Uterus (tissue), 2 donors: ENCODE measurements at regions not wholly inside any gene's neighbourhood (a gene's known extent, or its start where the extent isn't known, plus 50 kb on each side); places are given as distances from the start of the nearest gene placed in this dataset.

Source experiments
- POLR2A ChIP-seq, 2 donors: fragments of 450-650 bp; IDR thresholded peaks; one replicate each; pipeline ENCODE4 v1.6.1; 2016; ENCODE audit warnings: antibody characterized with exemption in 2 of 2, mild to moderate bottlenecking in 1 of 2, moderate library complexity in 1 of 2
- TF ChIP-seq, protein P1 (sequence below), 4 experiments: fragments of 200-600 bp in 2 of 4; fragments of 450-650 bp in 2 of 4; sonication (generic) in 2 of 4; IDR thresholded peaks; one replicate each; pipeline ENCODE4 v1.5.1; 2016 to 2019; ENCODE audit warnings: antibody characterized with exemption in 4 of 4, mild to moderate bottlenecking in 2 of 4, moderate library complexity in 1 of 4

DNA sequence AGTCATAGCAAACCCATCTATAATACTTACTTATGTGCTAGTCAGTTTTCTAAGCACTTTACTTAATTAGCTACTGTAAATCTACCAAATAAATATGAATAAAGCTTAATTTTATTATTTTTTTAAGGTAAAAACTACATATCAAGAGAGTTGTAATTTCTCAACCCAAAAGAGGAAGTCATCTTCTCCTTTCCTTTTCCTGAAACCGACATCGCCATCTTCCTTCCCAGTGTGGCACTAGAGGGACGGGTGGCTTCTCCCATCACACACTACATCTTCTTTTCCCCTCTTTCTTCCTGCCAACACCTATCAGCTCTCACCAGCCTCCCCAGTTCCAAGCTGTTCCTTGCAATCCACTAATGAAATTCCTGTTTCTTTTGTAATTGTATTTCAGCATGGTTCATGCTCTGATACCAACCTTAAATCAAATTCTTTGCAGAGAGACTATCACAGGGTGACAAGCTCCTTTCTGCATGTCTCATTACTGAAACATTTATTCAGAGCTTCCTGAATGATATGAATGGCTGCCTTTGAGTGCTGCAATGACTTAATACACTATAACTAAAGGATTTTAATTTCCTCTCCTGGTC, 251.6 kb upstream of the FAM78B start:
- TF ChIP-seq, protein P1, sequence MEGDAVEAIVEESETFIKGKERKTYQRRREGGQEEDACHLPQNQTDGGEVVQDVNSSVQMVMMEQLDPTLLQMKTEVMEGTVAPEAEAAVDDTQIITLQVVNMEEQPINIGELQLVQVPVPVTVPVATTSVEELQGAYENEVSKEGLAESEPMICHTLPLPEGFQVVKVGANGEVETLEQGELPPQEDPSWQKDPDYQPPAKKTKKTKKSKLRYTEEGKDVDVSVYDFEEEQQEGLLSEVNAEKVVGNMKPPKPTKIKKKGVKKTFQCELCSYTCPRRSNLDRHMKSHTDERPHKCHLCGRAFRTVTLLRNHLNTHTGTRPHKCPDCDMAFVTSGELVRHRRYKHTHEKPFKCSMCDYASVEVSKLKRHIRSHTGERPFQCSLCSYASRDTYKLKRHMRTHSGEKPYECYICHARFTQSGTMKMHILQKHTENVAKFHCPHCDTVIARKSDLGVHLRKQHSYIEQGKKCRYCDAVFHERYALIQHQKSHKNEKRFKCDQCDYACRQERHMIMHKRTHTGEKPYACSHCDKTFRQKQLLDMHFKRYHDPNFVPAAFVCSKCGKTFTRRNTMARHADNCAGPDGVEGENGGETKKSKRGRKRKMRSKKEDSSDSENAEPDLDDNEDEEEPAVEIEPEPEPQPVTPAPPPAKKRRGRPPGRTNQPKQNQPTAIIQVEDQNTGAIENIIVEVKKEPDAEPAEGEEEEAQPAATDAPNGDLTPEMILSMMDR (IDR thresholded peaks at IDR 0.05), result no peak
- no peak for TF ChIP-seq POLR2A (IDR thresholded peaks at IDR 0.05)
